Parathyroid adenoma (tissue), 2 donors: ENCODE measurements at regions not wholly inside any gene's neighbourhood (a gene's known extent, or its start where the extent isn't known, plus 50 kb on each side); places are given as distances from the start of the nearest gene placed in this dataset.

Experiments used
- H2AFZ ChIP-seq: fragments of 300-600 bp; sonication (generic); one replicate; pipeline ENCODE4 v1.7.0; 2017; ENCODE audit warnings: antibody characterized with exemption, mild to moderate bottlenecking
- H3K27ac ChIP-seq: fragments of 300-600 bp; sonication (generic); one replicate; pipeline ENCODE4 v1.7.0; 2017
- H3K27me3 ChIP-seq: fragments of 300-600 bp; sonication (generic); one replicate; pipeline ENCODE4 v1.7.0; 2017; ENCODE audit warnings: low read length; ENCODE audit not compliant: control insufficient read depth, insufficient read depth
- H3K36me3 ChIP-seq: fragments of 300-600 bp; sonication (generic); one replicate; pipeline ENCODE4 v1.7.0; 2017; ENCODE audit warnings: low read length; ENCODE audit not compliant: control insufficient read depth, insufficient read depth
- H3K4me1 ChIP-seq: fragments of 300-600 bp; sonication (generic); one replicate; pipeline ENCODE4 v1.7.0; 2017; ENCODE audit warnings: control low read depth
- H3K4me2 ChIP-seq: fragments of 300-600 bp; sonication (generic); one replicate; pipeline ENCODE4 v1.7.0; 2017; ENCODE audit warnings: low read length
- H3K4me3 ChIP-seq: fragments of 300-600 bp; sonication (generic); one replicate; pipeline ENCODE4 v1.7.0; 2017; ENCODE audit warnings: low read depth, low read length
- H3K79me2 ChIP-seq: fragments of 300-600 bp; sonication (generic); one replicate; pipeline ENCODE4 v1.7.0; 2017; ENCODE audit warnings: control low read depth
- H3K9ac ChIP-seq: fragments of 300-600 bp; sonication (generic); one replicate; pipeline ENCODE4 v1.7.0; 2017; ENCODE audit warnings: mild to moderate bottlenecking
- H3K9me3 ChIP-seq: fragments of 300-600 bp; sonication (generic); one replicate; pipeline ENCODE4 v1.7.0; 2017; ENCODE audit warnings: low read length; ENCODE audit not compliant: control insufficient read depth
- CTCF ChIP-seq: fragments of 300-600 bp; sonication (generic); IDR thresholded peaks from one replicate; pipeline ENCODE4 v1.7.0; 2017; ENCODE audit warnings: antibody characterized with exemption, mild to moderate bottlenecking
- donor health status: primary hyperparathyroidism.

GRCh38 chr5:130727830-130728229 lies 437.2 kb downstream of the HINT1 start:
- TF ChIP-seq CTCF: no peak

GRCh38 chr5:130724658-130725057 lies 440.4 kb downstream of the HINT1 start:
- H3K27ac ChIP-seq: no peak overlapping the region
- H3K4me3 ChIP-seq: no peak overlapping the region
- H3K4me2 ChIP-seq: no peak overlapping the region
- no peak for TF ChIP-seq CTCF
- H3K36me3 ChIP-seq: no peaks in the 10 kb centered on the region
- no peak overlapping the region for H3K9ac ChIP-seq
- no peaks in the 10 kb centered on the region for H3K4me1 ChIP-seq
- H2AFZ ChIP-seq: no peak overlapping the region
- H3K79me2 ChIP-seq: no peaks in the 10 kb centered on the region
- H3K27me3 ChIP-seq: no peaks in the 10 kb centered on the region
- no peaks in the 10 kb centered on the region for H3K9me3 ChIP-seq

More at GRCh38 chr5:130727830-130728229, 437.2 kb downstream of the HINT1 start:
- no peaks in the 10 kb centered on the region for H3K36me3 ChIP-seq
- no peaks in the 10 kb centered on the region for H3K27me3 ChIP-seq
- no peak overlapping the region for H3K4me3 ChIP-seq
- H3K9ac ChIP-seq: no peak overlapping the region
- no peaks in the 10 kb centered on the region for H3K79me2 ChIP-seq
- no peaks in the 10 kb centered on the region for H3K9me3 ChIP-seq
- no peak overlapping the region for H3K4me2 ChIP-seq
- H2AFZ ChIP-seq: no peak overlapping the region
- no peak overlapping the region for H3K27ac ChIP-seq
- no peaks in the 10 kb centered on the region for H3K4me1 ChIP-seq

- no peaks in the 10 kb centered on the region for H3K4me1 ChIP-seq
- H3K4me2 ChIP-seq: no peak overlapping the region
- no peak overlapping the region for H3K9ac ChIP-seq
- H3K79me2 ChIP-seq: no peaks in the 10 kb centered on the region
- H3K36me3 ChIP-seq: no peaks in the 10 kb centered on the region
- H3K9me3 ChIP-seq: no peaks in the 10 kb centered on the region
- H3K4me3 ChIP-seq: no peak overlapping the region
- TF ChIP-seq CTCF: no peak
- no peaks in the 10 kb centered on the region for H3K27me3 ChIP-seq
- H2AFZ ChIP-seq: no peak overlapping the region
- no peak overlapping the region for H3K27ac ChIP-seq
Observed at GRCh38 chr5:130720355-130720754, 444.7 kb downstream of the HINT1 start.

- Histone ChIP-seq H3K4me1 (no peaks in the 10 kb centered on the region), H3K4me2 (no peak overlapping the region), H3K36me3 (no peaks in the 10 kb centered on the region), H3K79me2 (no peaks in the 10 kb centered on the region), H2AFZ (no peak overlapping the region), H3K9me3 (no peaks in the 10 kb centered on the region), H3K27me3 (no peaks in the 10 kb centered on the region), H3K9ac (no peak overlapping the region), H3K27ac (no peak overlapping the region), H3K4me3 (no peak overlapping the region)
- TF ChIP-seq CTCF: no peak
Observed at GRCh38 chr5:130715541-130715940, 449.5 kb downstream of the HINT1 start.

- no peak overlapping the region for H3K4me3 ChIP-seq
- H3K27me3 ChIP-seq: no peaks in the 10 kb centered on the region
- no peaks in the 10 kb centered on the region for H3K4me1 ChIP-seq
- no peak overlapping the region for H2AFZ ChIP-seq
- no peak overlapping the region for H3K9ac ChIP-seq
- no peak for TF ChIP-seq CTCF
- H3K4me2 ChIP-seq: no peak overlapping the region
- H3K9me3 ChIP-seq: no peaks in the 10 kb centered on the region
- H3K36me3 ChIP-seq: no peaks in the 10 kb centered on the region
- no peak overlapping the region for H3K27ac ChIP-seq
- no peaks in the 10 kb centered on the region for H3K79me2 ChIP-seq
Observed at GRCh38 chr5:130714200-130714599, 450.9 kb downstream of the HINT1 start.
